Loucy (cell line): ENCODE measurements at regions not wholly inside any gene's neighbourhood (a gene's known extent, or its start where the extent isn't known, plus 50 kb on each side); places are given as distances from the start of the nearest gene placed in this dataset.

Experiments
- EZH2phosphoT487 ChIP-seq: fragments of 200-600 bp; IDR thresholded peaks from 2 replicates; pipeline ENCODE4 v1.6.1; 2018; ENCODE audit warnings: antibody characterized with exemption, mild to moderate bottlenecking, moderate library complexity, borderline replicate concordance
- TF ChIP-seq, protein P1 (sequence below): fragments of 200-600 bp; sonication (generic); conservative IDR thresholded peaks from 2 replicates; pipeline ENCODE4 v1.5.1; 2014; ENCODE audit warnings: mild to moderate bottlenecking, antibody characterized with exemption, low read length

DNA sequence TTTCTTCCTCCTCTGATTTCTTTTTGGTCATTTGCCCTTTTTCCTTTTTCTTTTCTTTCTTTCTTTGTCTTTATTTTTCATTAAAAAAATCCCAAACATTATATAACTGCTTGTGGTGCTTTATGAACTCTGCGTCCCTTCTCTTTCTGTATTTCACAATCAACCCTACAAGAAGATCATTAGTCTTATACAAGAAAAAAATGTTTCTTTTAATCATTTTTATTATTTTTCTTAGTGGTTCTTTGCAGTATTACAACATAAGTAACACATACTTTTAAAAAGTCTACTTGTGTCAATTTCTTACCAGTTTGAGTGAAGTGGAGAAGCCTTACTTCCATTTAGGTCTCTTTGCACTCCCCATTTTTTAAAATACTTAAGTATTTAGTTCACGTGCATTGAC, 212.7 kb upstream of the SMC2 start:
- TF ChIP-seq, protein P1, sequence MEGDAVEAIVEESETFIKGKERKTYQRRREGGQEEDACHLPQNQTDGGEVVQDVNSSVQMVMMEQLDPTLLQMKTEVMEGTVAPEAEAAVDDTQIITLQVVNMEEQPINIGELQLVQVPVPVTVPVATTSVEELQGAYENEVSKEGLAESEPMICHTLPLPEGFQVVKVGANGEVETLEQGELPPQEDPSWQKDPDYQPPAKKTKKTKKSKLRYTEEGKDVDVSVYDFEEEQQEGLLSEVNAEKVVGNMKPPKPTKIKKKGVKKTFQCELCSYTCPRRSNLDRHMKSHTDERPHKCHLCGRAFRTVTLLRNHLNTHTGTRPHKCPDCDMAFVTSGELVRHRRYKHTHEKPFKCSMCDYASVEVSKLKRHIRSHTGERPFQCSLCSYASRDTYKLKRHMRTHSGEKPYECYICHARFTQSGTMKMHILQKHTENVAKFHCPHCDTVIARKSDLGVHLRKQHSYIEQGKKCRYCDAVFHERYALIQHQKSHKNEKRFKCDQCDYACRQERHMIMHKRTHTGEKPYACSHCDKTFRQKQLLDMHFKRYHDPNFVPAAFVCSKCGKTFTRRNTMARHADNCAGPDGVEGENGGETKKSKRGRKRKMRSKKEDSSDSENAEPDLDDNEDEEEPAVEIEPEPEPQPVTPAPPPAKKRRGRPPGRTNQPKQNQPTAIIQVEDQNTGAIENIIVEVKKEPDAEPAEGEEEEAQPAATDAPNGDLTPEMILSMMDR, result no peak
- TF ChIP-seq EZH2phosphoT487, result no peak
